NB4 (cell line): ENCODE measurements at regions not wholly inside any gene's neighbourhood (a gene's known extent, or its start where the extent isn't known, plus 50 kb on each side); places are given as distances from the start of the nearest gene placed in this dataset.

Experiments
- DNase-seq: peaks from one replicate; pipeline ENCODE4 v3.0.0; 2010; ENCODE audit warnings: low read depth
- H3K4me3 ChIP-seq: one replicate; pipeline ENCODE4 v1.5.1; 2011; ENCODE audit warnings: mild to moderate bottlenecking, low read depth, low read length, moderate library complexity
- MYC ChIP-seq: IDR thresholded peaks from 2 replicates; pipeline ENCODE4 v1.6.1; 2011; ENCODE audit warnings: low read depth, low read length
- POLR2A ChIP-seq: IDR thresholded peaks from 2 replicates; pipeline ENCODE4 v1.6.1; 2011; ENCODE audit warnings: mild to moderate bottlenecking; ENCODE audit not compliant: insufficient read length; ENCODE audit errors: extremely low read depth
- TF ChIP-seq, protein P1 (sequence below): IDR thresholded peaks from one replicate; pipeline ENCODE4 v1.5.1; 2012; ENCODE audit warnings: low read depth, low read length
- TF ChIP-seq, protein P2 (sequence below): IDR thresholded peaks from 2 replicates; pipeline ENCODE4 v1.6.1; 2011; ENCODE audit warnings: low read depth, low read length

- H3K4me3 ChIP-seq: no peak overlapping the region
- TF ChIP-seq, protein P1, sequence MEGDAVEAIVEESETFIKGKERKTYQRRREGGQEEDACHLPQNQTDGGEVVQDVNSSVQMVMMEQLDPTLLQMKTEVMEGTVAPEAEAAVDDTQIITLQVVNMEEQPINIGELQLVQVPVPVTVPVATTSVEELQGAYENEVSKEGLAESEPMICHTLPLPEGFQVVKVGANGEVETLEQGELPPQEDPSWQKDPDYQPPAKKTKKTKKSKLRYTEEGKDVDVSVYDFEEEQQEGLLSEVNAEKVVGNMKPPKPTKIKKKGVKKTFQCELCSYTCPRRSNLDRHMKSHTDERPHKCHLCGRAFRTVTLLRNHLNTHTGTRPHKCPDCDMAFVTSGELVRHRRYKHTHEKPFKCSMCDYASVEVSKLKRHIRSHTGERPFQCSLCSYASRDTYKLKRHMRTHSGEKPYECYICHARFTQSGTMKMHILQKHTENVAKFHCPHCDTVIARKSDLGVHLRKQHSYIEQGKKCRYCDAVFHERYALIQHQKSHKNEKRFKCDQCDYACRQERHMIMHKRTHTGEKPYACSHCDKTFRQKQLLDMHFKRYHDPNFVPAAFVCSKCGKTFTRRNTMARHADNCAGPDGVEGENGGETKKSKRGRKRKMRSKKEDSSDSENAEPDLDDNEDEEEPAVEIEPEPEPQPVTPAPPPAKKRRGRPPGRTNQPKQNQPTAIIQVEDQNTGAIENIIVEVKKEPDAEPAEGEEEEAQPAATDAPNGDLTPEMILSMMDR: no peak
- TF ChIP-seq MYC (no peak), POLR2A (no peak)
- TF ChIP-seq, protein P2, sequence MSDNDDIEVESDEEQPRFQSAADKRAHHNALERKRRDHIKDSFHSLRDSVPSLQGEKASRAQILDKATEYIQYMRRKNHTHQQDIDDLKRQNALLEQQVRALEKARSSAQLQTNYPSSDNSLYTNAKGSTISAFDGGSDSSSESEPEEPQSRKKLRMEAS: no peak
- no peak for DNase-seq
Measured at GRCh38 chr7:12754179-12754578, 66.7 kb downstream of the ARL4A start.

- TF ChIP-seq MYC: no peak
- TF ChIP-seq, protein P1: no peak
- TF ChIP-seq POLR2A: no peak
- TF ChIP-seq, protein P2: no peak
- no peak overlapping the region for H3K4me3 ChIP-seq
- no peak for DNase-seq
Measured at GRCh38 chr7:12756821-12757220, 69.4 kb downstream of the ARL4A start.

GRCh38 chr7:12757443-12757842 is 70.0 kb downstream of the ARL4A start:
- no peak for DNase-seq
- TF ChIP-seq, protein P1: no peak
- TF ChIP-seq POLR2A: no peak
- TF ChIP-seq MYC: no peak
- TF ChIP-seq, protein P2: no peak
- no peak overlapping the region for H3K4me3 ChIP-seq

GRCh38 chr7:12759151-12759550 is 71.7 kb downstream of the ARL4A start:
- no peak for DNase-seq
- no peak overlapping the region for H3K4me3 ChIP-seq
- no peak for TF ChIP-seq POLR2A
- no peak for TF ChIP-seq MYC
- TF ChIP-seq, protein P1: no peak
- TF ChIP-seq, protein P2: no peak

DNA sequence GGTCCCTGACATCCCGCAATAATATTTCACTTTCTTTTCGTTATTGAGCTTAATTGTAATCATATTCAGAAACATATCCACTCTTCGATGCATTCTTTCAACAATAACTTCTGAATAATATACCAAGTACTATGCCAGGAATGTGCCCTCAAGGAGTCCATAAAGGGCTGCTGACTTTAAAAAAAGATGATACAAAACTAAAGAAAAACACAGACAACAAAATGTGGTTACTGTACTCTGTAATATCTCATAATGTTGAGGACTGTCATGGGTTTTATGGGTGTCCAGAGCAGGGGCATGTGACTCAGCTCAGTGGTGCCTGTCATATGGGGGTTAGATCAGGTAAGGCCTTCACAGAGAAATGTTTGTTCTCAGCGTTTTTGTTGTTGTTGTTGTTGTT is 73.7 kb downstream of the ARL4A start:
- no peak overlapping the region for H3K4me3 ChIP-seq
- TF ChIP-seq, protein P1: no peak
- TF ChIP-seq POLR2A: no peak
- no peak for TF ChIP-seq MYC
- TF ChIP-seq, protein P2: no peak
- no peak for DNase-seq

DNA sequence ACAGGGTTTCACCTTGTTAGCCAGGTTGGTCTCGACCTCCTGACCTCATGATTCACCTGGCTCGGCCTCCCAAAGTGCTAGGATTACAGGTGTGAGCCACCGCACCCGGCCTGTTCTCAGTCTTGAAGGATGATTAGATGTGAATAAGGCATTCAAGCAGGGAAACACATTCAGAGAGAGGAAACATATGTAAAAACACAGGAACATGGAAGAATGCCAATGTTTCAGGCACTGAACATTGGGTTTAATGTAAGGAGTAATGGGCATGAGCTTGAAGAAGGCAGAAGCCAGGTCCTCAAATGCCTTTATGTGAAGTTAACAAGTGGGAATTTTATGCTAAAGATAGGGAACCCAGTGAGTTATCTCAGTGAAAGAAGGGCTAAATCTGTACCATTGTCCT is 74.3 kb downstream of the ARL4A start:
- H3K4me3 ChIP-seq: no peak overlapping the region
- no peak for TF ChIP-seq MYC
- no peak for TF ChIP-seq POLR2A
- TF ChIP-seq, protein P1: no peak
- TF ChIP-seq, protein P2: no peak
- no peak for DNase-seq
